ENCODE measurements at regions not wholly inside any gene's neighbourhood (a gene's known extent, or its start where the extent isn't known, plus 50 kb on each side); places are given as distances from the start of the nearest gene placed in this dataset.

DNA sequence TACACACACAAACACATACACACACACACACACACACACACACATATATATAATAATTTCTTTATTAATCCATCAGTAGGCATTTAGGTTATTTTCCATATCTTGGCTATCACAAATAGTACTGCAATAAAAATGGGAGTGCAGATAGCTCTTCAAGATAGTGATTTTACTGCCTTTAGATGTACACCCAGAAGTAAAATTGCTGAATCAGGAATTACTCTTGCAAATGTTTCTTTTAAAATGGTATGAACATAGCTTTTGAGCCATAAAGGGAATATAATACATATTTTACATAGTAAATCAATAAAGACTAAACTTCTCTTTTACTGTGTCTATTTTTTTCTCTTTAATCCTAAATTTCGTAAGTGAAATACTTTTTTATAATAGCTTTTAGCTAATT, 1251.1 kb downstream of the ZPLD1 start:
- TF ChIP-seq, protein P1, sequence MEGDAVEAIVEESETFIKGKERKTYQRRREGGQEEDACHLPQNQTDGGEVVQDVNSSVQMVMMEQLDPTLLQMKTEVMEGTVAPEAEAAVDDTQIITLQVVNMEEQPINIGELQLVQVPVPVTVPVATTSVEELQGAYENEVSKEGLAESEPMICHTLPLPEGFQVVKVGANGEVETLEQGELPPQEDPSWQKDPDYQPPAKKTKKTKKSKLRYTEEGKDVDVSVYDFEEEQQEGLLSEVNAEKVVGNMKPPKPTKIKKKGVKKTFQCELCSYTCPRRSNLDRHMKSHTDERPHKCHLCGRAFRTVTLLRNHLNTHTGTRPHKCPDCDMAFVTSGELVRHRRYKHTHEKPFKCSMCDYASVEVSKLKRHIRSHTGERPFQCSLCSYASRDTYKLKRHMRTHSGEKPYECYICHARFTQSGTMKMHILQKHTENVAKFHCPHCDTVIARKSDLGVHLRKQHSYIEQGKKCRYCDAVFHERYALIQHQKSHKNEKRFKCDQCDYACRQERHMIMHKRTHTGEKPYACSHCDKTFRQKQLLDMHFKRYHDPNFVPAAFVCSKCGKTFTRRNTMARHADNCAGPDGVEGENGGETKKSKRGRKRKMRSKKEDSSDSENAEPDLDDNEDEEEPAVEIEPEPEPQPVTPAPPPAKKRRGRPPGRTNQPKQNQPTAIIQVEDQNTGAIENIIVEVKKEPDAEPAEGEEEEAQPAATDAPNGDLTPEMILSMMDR (IDR thresholded peaks at IDR 0.05), result no peak
- TF ChIP-seq POLR2A (IDR thresholded peaks at IDR 0.05), result no peak

All from body of pancreas (tissue), 4 donors.